IPS-15b (cell line): ENCODE measurements at regions not wholly inside any gene's neighbourhood (a gene's known extent, or its start where the extent isn't known, plus 50 kb on each side); places are given as distances from the start of the nearest gene placed in this dataset.
"Not testable (repeated sequence)": the region's sequence is repeated elsewhere in the genome, so short reads cannot be mapped to it uniquely, and the experiment has no call there.

Experiments
- H3K27me3 ChIP-seq: one replicate; pipeline ENCODE4 v1.6.1; 2013; ENCODE audit warnings: low read length; ENCODE audit not compliant: control insufficient read depth, insufficient read depth
- H3K36me3 ChIP-seq: one replicate; pipeline ENCODE4 v1.6.1; 2013; ENCODE audit warnings: low read length; ENCODE audit not compliant: control insufficient read depth, insufficient read depth
- H3K4me1 ChIP-seq: one replicate; pipeline ENCODE4 v1.6.1; 2013; ENCODE audit warnings: mild to moderate bottlenecking, low read length; ENCODE audit not compliant: control insufficient read depth, insufficient read depth
- H3K4me3 ChIP-seq: one replicate; pipeline ENCODE4 v1.5.1; 2013; ENCODE audit warnings: low read depth, low read length
- H3K9ac ChIP-seq: one replicate; pipeline ENCODE4 v1.6.1; 2013; ENCODE audit warnings: low read depth, mild to moderate bottlenecking, low read length
- H3K9me3 ChIP-seq: one replicate; pipeline ENCODE4 v1.6.1; 2013; ENCODE audit warnings: mild to moderate bottlenecking, low read length; ENCODE audit not compliant: control insufficient read depth, insufficient read depth

DNA sequence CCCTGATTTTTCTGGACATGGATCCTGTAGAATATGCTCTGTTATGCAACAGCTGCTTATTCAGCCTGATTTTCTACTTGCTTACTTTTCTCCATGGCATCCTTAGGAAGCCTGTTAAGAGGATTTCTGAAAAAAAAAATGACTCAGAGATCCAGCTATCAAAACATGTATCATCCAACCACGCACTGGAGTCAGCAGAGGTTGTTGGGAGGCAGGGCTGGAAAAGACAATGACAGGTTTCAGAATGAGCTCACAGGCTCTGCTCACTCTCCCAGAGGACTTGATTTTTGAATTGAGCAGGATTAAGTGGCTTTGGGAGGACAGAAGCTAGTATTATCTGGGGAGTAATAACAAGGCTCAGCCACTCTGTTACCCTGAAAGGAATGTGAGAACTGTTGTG is 742.3 kb downstream of the PRIM2 start:
- H3K4me1 ChIP-seq, H3K9ac ChIP-seq, H3K36me3 ChIP-seq, H3K27me3 ChIP-seq, H3K4me3 ChIP-seq, H3K9me3 ChIP-seq: not testable (repeated sequence)

DNA sequence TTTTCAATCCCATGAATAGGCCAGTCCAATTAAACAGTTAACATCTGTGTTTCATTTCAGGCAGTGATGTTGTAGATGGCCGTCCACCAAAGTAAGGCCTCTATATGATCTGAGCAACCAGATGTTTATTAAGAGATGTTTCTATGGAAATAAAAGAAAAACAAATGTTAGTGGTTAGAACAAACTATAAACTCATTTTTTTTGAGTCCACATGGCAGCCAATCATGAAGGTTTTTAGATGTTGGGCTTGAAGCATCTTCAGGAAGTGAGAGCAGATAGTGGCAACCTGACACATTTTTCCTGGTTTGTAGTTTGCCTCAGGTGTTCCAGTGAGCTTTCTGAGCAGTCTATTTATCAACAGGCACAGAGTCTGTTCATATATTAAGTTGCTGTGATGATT is 746.1 kb downstream of the PRIM2 start:
- not testable (repeated sequence) for H3K9me3 ChIP-seq, H3K27me3 ChIP-seq, H3K4me3 ChIP-seq, H3K36me3 ChIP-seq, H3K4me1 ChIP-seq, H3K9ac ChIP-seq

DNA sequence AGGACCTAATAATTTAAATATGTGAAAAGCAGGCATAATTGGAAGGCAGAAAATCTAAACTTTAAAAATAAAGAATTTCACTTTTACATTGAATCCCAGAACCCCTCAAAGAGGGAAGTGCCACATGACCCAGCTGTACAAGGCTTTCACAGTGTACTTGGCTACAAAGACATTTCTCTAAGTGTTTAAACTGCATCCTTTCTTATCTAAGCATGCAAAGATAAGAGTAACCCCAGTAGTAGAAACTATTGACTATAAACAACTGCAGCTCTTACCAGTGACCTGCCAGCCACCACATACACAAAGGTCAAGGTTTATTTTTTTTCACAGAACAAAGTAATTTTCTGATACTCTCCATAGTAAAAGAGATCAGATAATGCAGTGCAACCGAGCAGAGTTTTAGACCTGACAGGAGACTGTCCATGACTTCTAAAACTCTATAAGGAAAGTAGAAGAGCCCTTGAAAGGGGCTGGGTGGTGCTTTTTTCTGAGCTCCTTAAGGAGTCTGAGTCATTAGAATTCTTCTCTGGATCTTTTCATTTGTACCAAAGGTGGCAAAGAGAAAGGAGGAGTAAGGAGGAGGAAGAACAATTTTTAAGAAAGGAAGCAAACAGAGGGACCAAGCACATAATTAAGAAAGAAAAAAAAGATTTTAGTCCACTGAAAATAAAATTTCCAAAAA is 750.6 kb downstream of the PRIM2 start:
- H3K27me3 ChIP-seq, H3K4me1 ChIP-seq, H3K36me3 ChIP-seq, H3K9me3 ChIP-seq, H3K9ac ChIP-seq, H3K4me3 ChIP-seq: not testable (repeated sequence)

DNA sequence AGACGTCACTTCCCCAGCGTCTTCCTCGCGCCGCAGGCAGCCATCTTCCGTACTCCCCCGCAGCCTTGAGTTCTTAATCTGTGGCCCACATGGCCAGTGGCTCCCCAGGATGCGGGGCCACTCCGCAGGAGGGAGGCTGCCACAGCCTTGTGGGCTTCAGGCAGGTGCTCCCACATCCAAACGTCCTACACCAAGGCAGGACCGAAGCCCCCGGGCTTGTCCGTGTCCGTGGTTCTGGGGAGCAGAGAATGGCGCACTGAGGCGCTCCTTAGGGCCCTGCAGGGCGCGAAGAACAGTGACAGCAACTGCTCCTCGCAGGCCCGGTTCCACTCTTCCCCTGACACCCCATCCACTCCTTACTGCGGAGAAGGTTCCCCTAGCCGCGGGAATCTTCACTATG is 755.8 kb downstream of the PRIM2 start:
- H3K27me3 ChIP-seq: no peaks in the 10 kb centered on the region
- H3K4me3 ChIP-seq: no peak overlapping the region
- no peaks in the 10 kb centered on the region for H3K9me3 ChIP-seq
- H3K36me3 ChIP-seq: no peaks in the 10 kb centered on the region
- H3K4me1 ChIP-seq: no peaks in the 10 kb centered on the region
- H3K9ac ChIP-seq: no peak overlapping the region

DNA sequence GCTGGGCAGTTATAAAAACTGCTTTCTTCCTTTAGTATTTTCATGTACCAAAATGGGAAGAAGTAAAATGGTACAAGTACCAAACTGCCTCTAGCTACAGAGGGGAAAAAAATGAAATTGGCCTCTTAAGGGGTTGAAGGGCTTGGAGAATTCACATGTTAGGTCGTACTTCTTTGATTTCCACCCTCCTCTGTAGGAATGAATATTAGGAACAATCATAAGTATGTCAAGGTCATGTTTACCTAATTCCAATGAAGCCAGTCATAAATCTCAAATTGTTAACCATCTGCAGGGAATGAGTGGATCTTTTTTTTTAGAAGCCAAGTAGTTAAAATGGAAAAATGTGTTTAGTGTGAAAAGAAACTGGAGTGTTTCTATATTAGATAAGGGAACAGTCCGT is 772.6 kb downstream of the PRIM2 start:
- not testable (repeated sequence) for H3K27me3 ChIP-seq, H3K9ac ChIP-seq, H3K4me1 ChIP-seq, H3K4me3 ChIP-seq, H3K9me3 ChIP-seq, H3K36me3 ChIP-seq

DNA sequence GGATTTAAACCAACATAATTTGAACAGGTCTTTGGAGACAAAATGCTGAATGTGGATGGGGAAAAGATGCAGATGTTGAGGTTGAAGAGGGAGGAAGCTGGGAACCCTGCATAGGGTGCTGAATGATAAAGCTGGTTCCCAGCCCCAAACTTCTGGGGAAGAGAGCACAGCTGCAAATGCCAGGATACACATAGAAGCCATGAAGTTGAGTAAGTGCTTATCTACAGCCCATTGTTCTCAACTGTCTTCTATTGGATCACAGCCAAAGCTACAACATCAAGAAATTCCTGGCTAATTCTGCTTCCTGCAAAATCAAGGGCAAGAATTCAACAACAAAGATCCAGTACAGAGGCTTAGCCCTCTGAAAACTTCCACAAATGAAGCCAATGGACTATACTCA is 779.8 kb downstream of the PRIM2 start:
- H3K9me3 ChIP-seq, H3K4me1 ChIP-seq, H3K9ac ChIP-seq, H3K4me3 ChIP-seq, H3K36me3 ChIP-seq, H3K27me3 ChIP-seq: not testable (repeated sequence)

DNA sequence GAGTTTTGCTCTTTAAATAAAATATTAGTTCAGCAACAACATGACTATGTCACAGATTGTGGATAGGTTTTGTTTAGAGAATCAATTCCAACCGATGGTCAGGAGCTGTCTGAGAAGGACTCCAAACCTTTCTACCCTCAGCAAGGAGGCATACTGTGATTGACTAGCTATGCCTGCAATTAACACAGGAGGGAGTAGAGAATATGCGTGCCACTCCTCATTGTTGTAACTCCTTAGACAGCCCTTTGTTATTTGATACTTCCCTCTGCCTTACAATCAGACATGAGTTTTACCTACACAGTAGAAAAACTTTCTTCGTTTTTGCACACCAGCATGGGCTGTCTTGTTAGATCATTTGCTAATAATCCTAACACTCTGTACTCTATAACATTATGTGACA is 796.5 kb downstream of the PRIM2 start:
- no peak overlapping the region for H3K4me3 ChIP-seq
- H3K4me1 ChIP-seq: no peaks in the 10 kb centered on the region
- H3K27me3 ChIP-seq: no peaks in the 10 kb centered on the region
- no peak overlapping the region for H3K9ac ChIP-seq
- H3K9me3 ChIP-seq: peaks cover 4% of the 10 kb centered on the region
- no peaks in the 10 kb centered on the region for H3K36me3 ChIP-seq

DNA sequence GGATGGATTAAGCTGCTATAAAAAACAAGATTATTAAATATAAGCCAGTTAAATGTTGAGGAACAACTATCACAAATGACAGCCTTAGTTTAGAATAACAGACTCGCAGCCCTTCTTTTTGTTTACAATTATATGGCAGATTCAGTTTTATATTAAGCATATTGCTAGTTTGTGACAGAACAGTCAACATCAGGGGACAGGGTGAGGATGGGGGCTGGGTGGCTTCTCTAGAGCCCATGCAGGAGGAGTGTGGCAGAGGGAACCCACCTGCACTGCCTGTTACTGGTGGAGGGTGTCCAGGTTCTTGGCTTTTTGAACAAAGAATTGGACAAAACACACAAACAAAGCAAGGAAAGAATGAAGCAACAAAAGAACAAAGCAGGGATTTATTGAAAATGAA is 799.7 kb downstream of the PRIM2 start:
- H3K27me3 ChIP-seq, H3K4me1 ChIP-seq, H3K9ac ChIP-seq, H3K9me3 ChIP-seq, H3K4me3 ChIP-seq, H3K36me3 ChIP-seq: not testable (repeated sequence)

DNA sequence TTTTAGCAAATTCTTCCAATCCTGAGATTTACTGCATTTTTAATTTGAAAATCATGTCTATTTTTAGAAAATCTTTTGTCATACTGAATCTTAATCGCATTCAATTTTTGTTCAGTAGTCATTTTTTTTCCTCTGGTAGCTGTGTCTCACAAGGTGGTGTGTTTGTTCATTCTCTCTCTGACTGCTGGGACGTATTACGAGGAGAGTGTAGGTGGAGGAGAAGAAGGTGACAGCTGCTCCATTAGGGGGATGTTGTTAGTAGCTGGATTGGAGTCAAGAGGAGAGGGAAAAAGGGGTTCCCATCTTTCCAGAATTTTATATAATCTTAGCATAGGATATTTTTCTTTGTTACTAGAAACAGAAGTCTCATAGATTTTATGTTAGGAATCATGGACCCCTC is 804.2 kb downstream of the PRIM2 start:
- H3K9me3 ChIP-seq, H3K4me1 ChIP-seq, H3K9ac ChIP-seq, H3K36me3 ChIP-seq, H3K27me3 ChIP-seq, H3K4me3 ChIP-seq: not testable (repeated sequence)

DNA sequence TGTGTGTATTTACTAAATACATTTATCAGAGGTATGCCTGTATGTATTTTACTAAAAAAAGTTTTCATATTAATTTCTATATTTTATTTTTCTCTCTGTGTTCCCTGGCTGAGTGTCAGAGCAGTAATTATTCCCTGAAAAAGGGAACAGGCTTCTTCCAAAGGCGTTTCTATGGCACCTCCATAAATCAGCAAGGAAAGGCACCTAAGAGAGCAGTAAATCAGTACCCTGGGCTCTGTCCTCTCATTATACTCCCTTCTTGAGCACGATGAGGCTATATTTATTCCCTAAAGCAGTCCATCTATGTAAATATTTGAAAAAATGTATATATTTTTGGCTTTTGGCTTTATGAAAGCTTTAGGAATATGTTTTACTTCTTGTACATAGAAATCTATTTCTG is 806.3 kb downstream of the PRIM2 start:
- not testable (repeated sequence) for H3K9ac ChIP-seq, H3K4me3 ChIP-seq, H3K9me3 ChIP-seq, H3K4me1 ChIP-seq, H3K27me3 ChIP-seq, H3K36me3 ChIP-seq

DNA sequence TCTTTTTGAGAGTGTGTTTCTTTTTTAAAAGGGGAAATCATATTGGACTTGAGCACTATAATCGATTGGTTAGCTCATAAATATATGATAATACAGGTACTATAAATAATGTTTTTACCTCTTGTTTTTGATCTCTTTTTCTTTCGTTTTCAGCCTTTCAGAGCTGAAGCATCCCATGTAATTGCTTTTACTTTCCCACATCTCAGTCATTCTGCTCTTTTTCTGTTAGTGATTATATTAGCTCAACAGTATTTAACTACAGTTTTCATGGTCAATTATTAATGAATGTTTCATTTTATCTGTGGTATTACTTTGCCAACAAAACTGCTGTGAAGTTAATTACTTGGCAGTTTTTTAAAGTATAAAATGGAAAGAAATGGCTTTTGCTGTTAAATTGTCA is 811.1 kb downstream of the PRIM2 start:
- H3K36me3 ChIP-seq, H3K9me3 ChIP-seq, H3K4me1 ChIP-seq, H3K9ac ChIP-seq, H3K4me3 ChIP-seq, H3K27me3 ChIP-seq: not testable (repeated sequence)

DNA sequence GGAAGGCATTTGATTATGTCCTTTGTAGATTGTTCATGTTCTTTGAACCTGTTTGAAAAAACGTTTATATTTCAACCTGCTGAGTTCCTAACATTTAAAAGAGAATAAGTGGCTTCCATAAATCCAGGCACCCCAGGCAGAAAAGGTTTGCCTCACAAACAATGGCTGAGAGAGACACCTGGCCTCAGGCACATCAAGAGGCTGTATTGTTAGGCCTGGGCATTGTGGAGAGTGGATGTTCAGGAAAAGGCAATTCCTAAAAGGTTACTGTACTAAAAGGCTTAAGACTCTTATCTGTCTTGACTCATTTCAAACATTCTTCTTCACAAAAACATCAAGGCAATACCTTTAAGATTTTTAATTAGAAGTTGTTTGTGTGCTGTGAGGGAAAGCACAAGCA is 811.7 kb downstream of the PRIM2 start:
- not testable (repeated sequence) for H3K9me3 ChIP-seq, H3K4me1 ChIP-seq, H3K9ac ChIP-seq, H3K27me3 ChIP-seq, H3K4me3 ChIP-seq, H3K36me3 ChIP-seq

DNA sequence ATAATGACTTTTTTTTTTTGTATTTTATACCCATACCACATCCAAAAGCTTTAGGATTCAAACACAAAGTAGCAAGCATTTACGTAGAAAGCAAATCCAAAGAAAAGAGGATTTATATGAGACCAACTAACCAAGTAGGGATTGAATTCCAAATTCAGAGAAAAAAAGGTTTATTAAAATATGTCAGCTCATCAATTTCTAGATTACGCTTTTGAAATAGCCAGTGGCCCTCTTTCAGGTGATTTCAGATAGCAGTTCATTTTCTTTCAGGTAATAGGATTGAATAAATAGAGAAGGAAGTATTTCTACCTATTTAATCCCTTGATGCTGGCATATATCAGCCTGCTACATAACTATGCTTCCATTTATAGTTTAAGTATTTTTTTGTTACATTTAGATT is 822.3 kb downstream of the PRIM2 start:
- not testable (repeated sequence) for H3K4me3 ChIP-seq, H3K4me1 ChIP-seq, H3K36me3 ChIP-seq, H3K9ac ChIP-seq, H3K9me3 ChIP-seq, H3K27me3 ChIP-seq
